Liver (tissue), 8 donors: ENCODE measurements at regions not wholly inside any gene's neighbourhood (a gene's known extent, or its start where the extent isn't known, plus 50 kb on each side); places are given as distances from the start of the nearest gene placed in this dataset.

Source experiments
- DNase-seq: peaks from one replicate; pipeline ENCODE4 v3.0.0-alpha.2; 2017; ENCODE audit warnings: low spot score
- H3K27ac ChIP-seq, 2 donors: one replicate each; pipeline ENCODE4 v1.7.0; 2013; ENCODE audit warnings: inconsistent platforms in 2 of 2, low read length in 2 of 2, control low read depth in 1 of 2, low read depth in 1 of 2, mild to moderate bottlenecking in 1 of 2
- H3K27me3 ChIP-seq, 4 donors: one replicate each; pipeline versions ENCODE4 v1.6.1 to v1.7.0; 2013; ENCODE audit warnings: low read length in 3 of 4, inconsistent platforms in 1 of 4, mild to moderate bottlenecking in 1 of 4, moderate library complexity in 1 of 4; ENCODE audit not compliant: control insufficient read depth in 4 of 4, insufficient read depth in 4 of 4
- H3K36me3 ChIP-seq, 4 donors: one replicate each; pipeline versions ENCODE4 v1.6.1 to v1.7.0; 2013; ENCODE audit warnings: low read length in 3 of 4, mild to moderate bottlenecking in 3 of 4, low read depth in 1 of 4, moderate library complexity in 1 of 4; ENCODE audit not compliant: control insufficient read depth in 4 of 4, insufficient read depth in 3 of 4
- H3K4me1 ChIP-seq, 4 donors: one replicate each; pipeline versions ENCODE4 v1.6.1 to v1.7.0; 2013; ENCODE audit warnings: low read length in 3 of 4, mild to moderate bottlenecking in 3 of 4, moderate library complexity in 1 of 4; ENCODE audit not compliant: control insufficient read depth in 4 of 4, insufficient read depth in 4 of 4
- H3K4me3 ChIP-seq, 3 donors: one replicate each; pipeline versions ENCODE4 v1.6.1 to v1.7.0; 2013; ENCODE audit warnings: low read length in 3 of 3, control low read depth in 1 of 3, low read depth in 1 of 3, mild to moderate bottlenecking in 1 of 3
- H3K9ac ChIP-seq, 2 donors: one replicate each; pipeline ENCODE4 v1.7.0; 2013; ENCODE audit warnings: low read length in 2 of 2, mild to moderate bottlenecking in 2 of 2, moderate library complexity in 2 of 2, control low read depth in 1 of 2, low read depth in 1 of 2
- H3K9me3 ChIP-seq, 4 donors: one replicate each; pipeline versions ENCODE4 v1.6.1 to v1.7.0; 2013; ENCODE audit warnings: low read length in 3 of 4; ENCODE audit not compliant: control insufficient read depth in 4 of 4
- ATF3 ChIP-seq: IDR thresholded peaks from 2 replicates; pipeline ENCODE4 v1.6.1; 2016; ENCODE audit warnings: antibody characterized with exemption
- CTCF ChIP-seq: fragments of 150-350 bp; IDR thresholded peaks from 2 replicates; pipeline ENCODE4 v1.5.1; 2017; ENCODE audit warnings: improper control_type of control experiment, low read depth, low read length; ENCODE audit not compliant: missing input control
- FOXA1 ChIP-seq: IDR thresholded peaks from 2 replicates; pipeline ENCODE4 v1.6.1; 2016; ENCODE audit warnings: antibody characterized with exemption
- FOXA2 ChIP-seq: IDR thresholded peaks from 2 replicates; pipeline ENCODE4 v1.6.1; 2016; ENCODE audit warnings: antibody characterized with exemption
- GABPA ChIP-seq, 2 donors: IDR thresholded peaks in 1 of 2; conservative IDR thresholded peaks in 1 of 2; 2 replicates each; pipeline ENCODE4 v1.6.1; 2016; ENCODE audit warnings: antibody characterized with exemption in 2 of 2, mild to moderate bottlenecking in 1 of 2, moderate library complexity in 1 of 2
- HNF4A ChIP-seq, 2 donors: conservative IDR thresholded peaks; 2 replicates each; pipeline ENCODE4 v1.6.1; 2016; ENCODE audit warnings: antibody characterized with exemption in 2 of 2, mild to moderate bottlenecking in 2 of 2
- HNF4G ChIP-seq: IDR thresholded peaks from 2 replicates; pipeline ENCODE4 v1.6.1; 2016; ENCODE audit warnings: antibody characterized with exemption
- JUND ChIP-seq, 2 donors: IDR thresholded peaks; 2 replicates each; pipeline ENCODE4 v1.6.1; 2016; ENCODE audit warnings: antibody characterized with exemption in 2 of 2
- MAX ChIP-seq: IDR thresholded peaks from 2 replicates; pipeline ENCODE4 v1.6.1; 2016; ENCODE audit warnings: antibody characterized with exemption
- NR2F2 ChIP-seq: IDR thresholded peaks from 2 replicates; pipeline ENCODE4 v1.6.1; 2016; ENCODE audit warnings: antibody characterized with exemption
- RAD21 ChIP-seq, 2 donors: IDR thresholded peaks; 2 replicates each; pipeline ENCODE4 v1.6.1; 2016; ENCODE audit warnings: antibody characterized with exemption in 2 of 2, mild to moderate bottlenecking in 2 of 2
- RXRA ChIP-seq, 2 donors: IDR thresholded peaks; 2 replicates each; pipeline ENCODE4 v1.6.1; 2017 to 2018; ENCODE audit warnings: antibody characterized with exemption in 2 of 2, mild to moderate bottlenecking in 1 of 2
- SP1 ChIP-seq: IDR thresholded peaks from 2 replicates; pipeline ENCODE4 v1.6.1; 2018; ENCODE audit warnings: antibody characterized with exemption, mild to moderate bottlenecking
- TAF1 ChIP-seq: conservative IDR thresholded peaks from 2 replicates; pipeline ENCODE4 v1.6.1; 2016; ENCODE audit warnings: antibody characterized with exemption, mild to moderate bottlenecking
- YY1 ChIP-seq: IDR thresholded peaks from 2 replicates; pipeline ENCODE4 v1.6.1; 2016; ENCODE audit warnings: antibody characterized with exemption, mild to moderate bottlenecking
- WGBS: extraction: QIAGEN DNeasy Blood & Tissue Kit; methylation state at CpG from one replicate; pipeline ENCODE4 v1.1.7; 2013; 5-methylcytosine and 5-hydroxymethylcytosine counted together
- TF ChIP-seq, protein P1 (sequence below): IDR thresholded peaks from 2 replicates; pipeline ENCODE4 v1.6.1; 2016; ENCODE audit warnings: antibody characterized with exemption
- donor health status: healthy.
- donor health status: healthy.
- donor health status: healthy.
- donor health status: healthy.
- donor health status: healthy.

GRCh38 chr7:47724335-47724982 lies 142.5 kb upstream of the TNS3 start:
- DNase-seq: no peak
- Histone ChIP-seq H3K4me1 (peaks cover 0 to 7% (median 2%) of the 10 kb centered on the region in 4 donors), H3K9me3 (no peaks in the 10 kb centered on the region), H3K4me3 (no peak overlapping the region), H3K9ac (no peak overlapping the region), H3K27ac (no peak overlapping the region), H3K36me3 (no peaks in the 10 kb centered on the region), H3K27me3 (no peaks in the 10 kb centered on the region)
- WGBS: 88% methylated on average over 12 of the region's 12 CpGs
- TF ChIP-seq FOXA1 (no peak), CTCF (no peak), HNF4A (conservative IDR thresholded peaks at IDR 0.05) (no peak), YY1 (no peak), RAD21 (IDR thresholded peaks at IDR 0.05) (no peak), RXRA (IDR thresholded peaks at IDR 0.05) (no peak), NR2F2 (no peak), HNF4G (no peak), TAF1 (no peak), GABPA (IDR thresholded peaks at IDR 0.05 in 1 of 2, conservative IDR thresholded peaks at IDR 0.05 in 1 of 2) (no peak), MAX (no peak), JUND (IDR thresholded peaks at IDR 0.05) (no peak), ATF3 (no peak), FOXA2 (no peak), SP1 (no peak)
- TF ChIP-seq, protein P1, sequence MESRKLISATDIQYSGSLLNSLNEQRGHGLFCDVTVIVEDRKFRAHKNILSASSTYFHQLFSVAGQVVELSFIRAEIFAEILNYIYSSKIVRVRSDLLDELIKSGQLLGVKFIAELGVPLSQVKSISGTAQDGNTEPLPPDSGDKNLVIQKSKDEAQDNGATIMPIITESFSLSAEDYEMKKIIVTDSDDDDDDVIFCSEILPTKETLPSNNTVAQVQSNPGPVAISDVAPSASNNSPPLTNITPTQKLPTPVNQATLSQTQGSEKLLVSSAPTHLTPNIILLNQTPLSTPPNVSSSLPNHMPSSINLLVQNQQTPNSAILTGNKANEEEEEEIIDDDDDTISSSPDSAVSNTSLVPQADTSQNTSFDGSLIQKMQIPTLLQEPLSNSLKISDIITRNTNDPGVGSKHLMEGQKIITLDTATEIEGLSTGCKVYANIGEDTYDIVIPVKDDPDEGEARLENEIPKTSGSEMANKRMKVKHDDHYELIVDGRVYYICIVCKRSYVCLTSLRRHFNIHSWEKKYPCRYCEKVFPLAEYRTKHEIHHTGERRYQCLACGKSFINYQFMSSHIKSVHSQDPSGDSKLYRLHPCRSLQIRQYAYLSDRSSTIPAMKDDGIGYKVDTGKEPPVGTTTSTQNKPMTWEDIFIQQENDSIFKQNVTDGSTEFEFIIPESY: no peak

DNA sequence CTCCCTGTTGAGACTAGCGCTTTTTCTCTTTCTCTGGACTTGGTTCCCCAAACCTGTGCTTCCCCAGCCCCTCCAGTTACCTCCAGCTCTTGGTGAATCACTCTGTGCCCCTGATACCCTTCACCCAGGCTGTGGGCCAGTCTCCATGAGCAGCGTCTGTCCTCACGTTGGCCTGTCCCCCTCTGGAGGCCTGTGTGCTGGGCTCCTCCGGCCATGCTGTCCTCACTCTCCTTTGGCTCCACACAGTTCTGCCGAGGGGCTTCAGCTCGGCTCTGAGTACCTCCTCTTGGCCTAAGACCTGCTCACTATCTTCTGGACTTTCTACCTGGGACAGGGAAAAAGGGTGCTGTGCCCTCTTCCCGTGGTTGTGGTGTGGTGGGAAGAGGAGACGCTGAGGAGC lies 140.2 kb upstream of the TNS3 start:
- Histone ChIP-seq H3K9ac (no peak overlapping the region), H3K9me3 (no peaks in the 10 kb centered on the region), H3K27me3 (no peaks in the 10 kb centered on the region), H3K4me1 (peaks cover 0 to 7% (median 2%) of the 10 kb centered on the region in 4 donors), H3K4me3 (no peak overlapping the region), H3K36me3 (no peaks in the 10 kb centered on the region), H3K27ac (no peak overlapping the region)
- WGBS: 97% methylated on average over 8 of the region's 8 CpGs
- TF ChIP-seq NR2F2: no peak
- no peak for TF ChIP-seq FOXA2
- no peak for TF ChIP-seq RXRA (IDR thresholded peaks at IDR 0.05)
- no peak for TF ChIP-seq TAF1
- no peak for TF ChIP-seq ATF3
- no peak for TF ChIP-seq HNF4G
- no peak for TF ChIP-seq HNF4A (conservative IDR thresholded peaks at IDR 0.05)
- TF ChIP-seq RAD21 (IDR thresholded peaks at IDR 0.05): no peak
- TF ChIP-seq JUND (IDR thresholded peaks at IDR 0.05): no peak
- no peak for TF ChIP-seq GABPA (IDR thresholded peaks at IDR 0.05 in 1 of 2, conservative IDR thresholded peaks at IDR 0.05 in 1 of 2)
- DNase-seq: no peak
